Sigmoid colon (tissue), 6 donors: ENCODE measurements at regions not wholly inside any gene's neighbourhood (a gene's known extent, or its start where the extent isn't known, plus 50 kb on each side); places are given as distances from the start of the nearest gene placed in this dataset.

Experiments used
- DNase-seq: peaks from one replicate; pipeline ENCODE4 v3.0.0-alpha.2; 2019
- H3K27ac ChIP-seq, 4 donors: fragments of 200-600 bp; sonication (generic); one replicate each; pipeline ENCODE4 v1.5.1; 2016 to 2019; ENCODE audit warnings: mild to moderate bottlenecking in 1 of 4
- H3K27me3 ChIP-seq, 3 donors: fragments of 200-600 bp; sonication (generic); one replicate each; pipeline ENCODE4 v1.5.1; 2019; ENCODE audit warnings: mild to moderate bottlenecking in 1 of 3
- H3K36me3 ChIP-seq, 4 donors: fragments of 200-600 bp; sonication (generic); one replicate each; pipeline ENCODE4 v1.5.1; 2016 to 2019
- H3K4me1 ChIP-seq, 4 donors: fragments of 200-600 bp; sonication (generic); one replicate each; pipeline ENCODE4 v1.5.1; 2017 to 2019
- H3K4me3 ChIP-seq, 4 donors: fragments of 200-600 bp; sonication (generic); one replicate each; pipeline ENCODE4 v1.5.1; 2017 to 2019; ENCODE audit warnings: mild to moderate bottlenecking in 2 of 4, moderate library complexity in 1 of 4
- H3K9me3 ChIP-seq, 4 donors: fragments of 200-600 bp in 3 of 4; sonication (generic) in 3 of 4; one replicate each; pipeline versions ENCODE4 v1.5.1 to v1.6.1; 2013 to 2019
- EP300 ChIP-seq, 4 donors: sonication (generic); formaldehyde crosslinking; IDR thresholded peaks; one replicate each; pipeline ENCODE4 v1.6.1; 2017; ENCODE audit warnings: antibody characterized with exemption in 4 of 4
- POLR2A ChIP-seq, 2 donors: fragments of 450-650 bp; IDR thresholded peaks; one replicate each; pipeline ENCODE4 v1.6.1; 2016; ENCODE audit warnings: antibody characterized with exemption in 2 of 2, mild to moderate bottlenecking in 2 of 2, moderate library complexity in 2 of 2
- POLR2AphosphoS5 ChIP-seq, 4 donors: sonication (generic); formaldehyde crosslinking; IDR thresholded peaks; one replicate each; pipeline ENCODE4 v1.6.1; 2017; ENCODE audit warnings: antibody characterized with exemption in 4 of 4
- WGBS, 2 donors: extraction: QIAGEN DNeasy Blood & Tissue Kit; methylation state at CpG; one replicate each; pipeline ENCODE4 v1.1.7; 2013; 5-methylcytosine and 5-hydroxymethylcytosine counted together
- intact Hi-C: fragments of 100-400 bp; cut with DNase I; formaldehyde crosslinking; loops from one replicate; pipeline ENCODE4 v1.15.1; 2023
- TF ChIP-seq, protein P1 (sequence below), 4 experiments: fragments of 450-650 bp in 3 of 4; fragments of 200-600 bp in 1 of 4; IDR thresholded peaks; one replicate each; pipeline ENCODE4 v1.5.1; 2016 to 2019; ENCODE audit warnings: antibody characterized with exemption in 4 of 4, mild to moderate bottlenecking in 3 of 4, moderate library complexity in 2 of 4
- donor health status: healthy with polysubstance abuse.
- donor health status: healthy.

DNA sequence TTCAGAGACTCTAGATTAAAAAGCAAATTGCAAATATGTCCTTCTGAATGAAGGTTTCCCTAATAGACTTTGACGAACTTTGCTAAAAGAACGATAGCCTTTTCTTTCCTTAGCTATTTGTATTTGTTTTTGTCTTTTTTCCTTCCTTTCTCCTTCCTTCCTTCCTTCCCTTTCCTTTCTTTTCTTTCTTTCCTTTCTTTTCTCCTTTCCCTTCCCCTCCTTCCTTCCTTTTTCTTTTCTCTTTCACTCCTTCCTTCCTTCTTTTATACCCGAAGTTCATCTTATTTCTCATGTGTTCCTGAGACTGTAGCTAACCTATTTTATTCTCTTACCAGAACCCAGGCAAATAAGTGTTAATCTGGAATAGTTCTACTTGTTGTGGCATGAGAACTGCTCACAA lies 381.2 kb upstream of the RUNX1 start:
- 92 to 97% methylated on average over 3 of the region's 3 CpGs for WGBS, 2 donors
- no peak for TF ChIP-seq POLR2AphosphoS5 (IDR thresholded peaks at IDR 0.05)
- TF ChIP-seq, protein P1, sequence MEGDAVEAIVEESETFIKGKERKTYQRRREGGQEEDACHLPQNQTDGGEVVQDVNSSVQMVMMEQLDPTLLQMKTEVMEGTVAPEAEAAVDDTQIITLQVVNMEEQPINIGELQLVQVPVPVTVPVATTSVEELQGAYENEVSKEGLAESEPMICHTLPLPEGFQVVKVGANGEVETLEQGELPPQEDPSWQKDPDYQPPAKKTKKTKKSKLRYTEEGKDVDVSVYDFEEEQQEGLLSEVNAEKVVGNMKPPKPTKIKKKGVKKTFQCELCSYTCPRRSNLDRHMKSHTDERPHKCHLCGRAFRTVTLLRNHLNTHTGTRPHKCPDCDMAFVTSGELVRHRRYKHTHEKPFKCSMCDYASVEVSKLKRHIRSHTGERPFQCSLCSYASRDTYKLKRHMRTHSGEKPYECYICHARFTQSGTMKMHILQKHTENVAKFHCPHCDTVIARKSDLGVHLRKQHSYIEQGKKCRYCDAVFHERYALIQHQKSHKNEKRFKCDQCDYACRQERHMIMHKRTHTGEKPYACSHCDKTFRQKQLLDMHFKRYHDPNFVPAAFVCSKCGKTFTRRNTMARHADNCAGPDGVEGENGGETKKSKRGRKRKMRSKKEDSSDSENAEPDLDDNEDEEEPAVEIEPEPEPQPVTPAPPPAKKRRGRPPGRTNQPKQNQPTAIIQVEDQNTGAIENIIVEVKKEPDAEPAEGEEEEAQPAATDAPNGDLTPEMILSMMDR (IDR thresholded peaks at IDR 0.05) = no peak
- TF ChIP-seq POLR2A (IDR thresholded peaks at IDR 0.05) = no peak
- TF ChIP-seq EP300 (IDR thresholded peaks at IDR 0.05) = no peak
- intact Hi-C loops = no loop called here
- peaks cover 0 to 6% (median 0%) of the 10 kb centered on the region in 4 donors for H3K4me1 ChIP-seq
- no peak for DNase-seq
- no peak overlapping the region for H3K4me3 ChIP-seq
- H3K36me3 ChIP-seq = no peaks in the 10 kb centered on the region
- H3K27ac ChIP-seq = no peak overlapping the region
- peaks cover 0 to 16% (median 11%) of the 10 kb centered on the region in 4 donors for H3K9me3 ChIP-seq
- peaks cover 0 to 35% (median 4%) of the 10 kb centered on the region in 3 donors for H3K27me3 ChIP-seq

- TF ChIP-seq, protein P1 (IDR thresholded peaks at IDR 0.05) = no peak
- no peak for TF ChIP-seq EP300 (IDR thresholded peaks at IDR 0.05)
- peak in 1 of 4 donors; percentile 49 for TF ChIP-seq POLR2AphosphoS5 (IDR thresholded peaks at IDR 0.05)
- TF ChIP-seq POLR2A (IDR thresholded peaks at IDR 0.05) = no peak
- Histone ChIP-seq H3K27me3 (peaks cover 0 to 40% (median 4%) of the 10 kb centered on the region in 3 donors), H3K4me3 (no peak overlapping the region), H3K36me3 (no peaks in the 10 kb centered on the region), H3K27ac (peak overlapping the region; percentile 6 to 57 (median 46)), H3K4me1 (peaks cover 0 to 6% (median 0%) of the 10 kb centered on the region in 4 donors), H3K9me3 (peaks cover 0 to 9% (median 3%) of the 10 kb centered on the region in 4 donors)
- intact Hi-C loops = no loop called here
- DNase-seq = no peak
These were observed 379.8 kb upstream of the RUNX1 start for GRCh38 chr21:35428937-35429336.

DNA sequence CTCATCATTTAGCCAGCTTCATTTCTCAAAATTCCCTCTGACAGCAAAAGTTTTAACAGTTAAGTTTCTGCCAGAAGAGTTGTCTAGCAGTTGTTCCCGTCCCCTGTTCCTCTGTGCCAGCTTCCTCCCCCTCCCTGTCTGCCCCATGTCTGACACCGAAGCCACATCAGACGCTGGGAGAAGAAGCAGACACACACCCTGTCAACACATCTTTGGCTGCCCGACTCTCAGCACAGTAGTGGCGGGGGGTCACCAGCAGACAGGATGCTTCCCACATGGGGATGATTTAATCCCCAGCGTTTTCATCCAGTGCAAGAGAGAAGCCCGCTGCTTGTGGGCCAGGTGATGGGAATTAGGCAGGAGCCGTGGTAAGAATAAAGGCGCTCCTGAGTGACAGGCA lies 379.4 kb upstream of the RUNX1 start:
- H3K4me3 ChIP-seq = no peak overlapping the region
- H3K27me3 ChIP-seq = peaks cover 0 to 40% (median 4%) of the 10 kb centered on the region in 3 donors
- peak; percentile 64 for DNase-seq
- peak overlapping the region; percentile 6 to 57 (median 46) for H3K27ac ChIP-seq
- TF ChIP-seq POLR2AphosphoS5 (IDR thresholded peaks at IDR 0.05) (no peak), POLR2A (IDR thresholded peaks at IDR 0.05) (no peak), EP300 (IDR thresholded peaks at IDR 0.05) (no peak)
- TF ChIP-seq, protein P1 (IDR thresholded peaks at IDR 0.05) = no peak
- no peaks in the 10 kb centered on the region for H3K36me3 ChIP-seq
- WGBS, 2 donors = 33 to 47% methylated on average over 9 of the region's 9 CpGs
- intact Hi-C loops = no loop called here
- peaks cover 0 to 9% (median 3%) of the 10 kb centered on the region in 4 donors for H3K9me3 ChIP-seq
- peaks cover 0 to 6% (median 0%) of the 10 kb centered on the region in 4 donors for H3K4me1 ChIP-seq

- intact Hi-C loops = no loop called here
- Histone ChIP-seq H3K27ac (peak overlapping the region in 2 of 4 donors; percentile 43 to 50), H3K27me3 (peaks cover 0 to 40% (median 4%) of the 10 kb centered on the region in 3 donors), H3K9me3 (peaks cover 0 to 6% (median 2%) of the 10 kb centered on the region in 4 donors), H3K36me3 (no peaks in the 10 kb centered on the region), H3K4me1 (peaks cover 0 to 6% (median 0%) of the 10 kb centered on the region in 4 donors), H3K4me3 (no peak overlapping the region)
- no peak for DNase-seq
- TF ChIP-seq EP300 (IDR thresholded peaks at IDR 0.05) (no peak), POLR2AphosphoS5 (IDR thresholded peaks at IDR 0.05) (peak in 1 of 4 donors; percentile 38)
These were observed 378.9 kb upstream of the RUNX1 start for GRCh38 chr21:35428001-35428320.

DNA sequence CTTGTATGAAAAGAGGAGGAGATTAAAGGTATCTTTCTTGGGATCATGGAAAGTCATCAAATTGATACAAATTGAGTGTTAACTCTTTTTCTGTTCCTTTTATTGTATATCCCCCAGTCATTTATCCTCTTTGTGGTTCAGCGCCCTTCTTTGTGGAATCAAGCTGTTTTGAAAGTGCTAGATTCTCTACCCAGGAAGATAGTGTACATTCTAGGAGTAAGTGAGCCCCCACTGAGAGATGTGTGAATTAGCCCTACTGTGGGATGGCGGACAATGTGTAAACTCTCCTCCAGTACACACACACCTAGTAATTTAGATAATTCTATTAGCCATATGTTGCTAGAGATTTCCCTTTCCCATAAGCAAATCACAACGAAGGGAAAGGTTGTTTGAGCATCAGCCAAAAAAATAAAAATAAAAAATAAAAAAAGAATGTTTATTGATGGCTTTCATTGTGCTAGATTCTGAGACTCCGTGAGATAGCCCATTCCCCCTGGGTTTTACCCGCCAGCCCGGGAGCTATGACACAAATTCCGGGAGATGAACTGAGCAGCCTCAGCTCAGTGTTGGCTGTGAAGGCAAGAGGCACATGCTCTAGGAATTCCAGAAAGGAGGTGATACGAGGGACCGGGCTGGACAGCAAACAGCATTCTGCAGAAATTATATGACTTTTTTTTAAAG lies 378.4 kb upstream of the RUNX1 start:
- DNase-seq = peak; percentile 76
- Histone ChIP-seq H3K4me3 (no peak overlapping the region), H3K27ac (peak overlapping the region in 1 of 4 donors; percentile 1), H3K27me3 (peaks cover 0 to 40% (median 4%) of the 10 kb centered on the region in 3 donors), H3K4me1 (peaks cover 0 to 6% (median 0%) of the 10 kb centered on the region in 4 donors), H3K36me3 (no peaks in the 10 kb centered on the region), H3K9me3 (peaks cover 0 to 6% (median under 1%) of the 10 kb centered on the region in 4 donors)
- TF ChIP-seq POLR2AphosphoS5 (IDR thresholded peaks at IDR 0.05) (no peak), POLR2A (IDR thresholded peaks at IDR 0.05) (no peak), EP300 (IDR thresholded peaks at IDR 0.05) (no peak)
- TF ChIP-seq, protein P1 (IDR thresholded peaks at IDR 0.05) = no peak
- intact Hi-C loops = no loop called here
- 78 to 81% methylated on average over 9 of the region's 9 CpGs for WGBS, 2 donors
